HepG2 (cell line): ENCODE measurements at regions not wholly inside any gene's neighbourhood (a gene's known extent, or its start where the extent isn't known, plus 50 kb on each side); places are given as distances from the start of the nearest gene placed in this dataset.
"Not testable (repeated sequence)": the region's sequence is repeated elsewhere in the genome, so short reads cannot be mapped to it uniquely, and the experiment has no call there.

Experiments
- ATAC-seq: fragments of 200-7000 bp; cut with Tn5 transposase; 3 replicates; pipeline ENCODE4 v1.9.1; 2020; ENCODE audit warnings: mild to moderate bottlenecking, moderate library complexity
- BruUV-seq: library from RNA; stranded (reverse); fragments of 400-500 nt; replicated peaks from 2 replicates; lab custom pipeline; 2021; lab: Mats Ljungman, UMichigan
- CTCF ChIA-PET: fragments of 300-600 bp; formaldehyde crosslinking; extraction: SDS; loops from one replicate; lab custom pipeline; 2021; ENCODE audit warnings: low total read pairs, inconsistent platforms, low intra/inter-chr PET ratio; lab: Yijun Ruan, JAX
- POLR2A ChIA-PET: fragments of 350-600 bp; sonication (Branson Sonifier 250); formaldehyde crosslinking; loops from one replicate; lab custom pipeline; 2020; ENCODE audit warnings: antibody characterized with exemption, inconsistent platforms; lab: Yijun Ruan, JAX
- DNase-seq: peaks from one replicate; pipeline ENCODE4 v3.0.0-alpha.2; 2015; ENCODE audit warnings: low spot score
- FAIRE-seq: peaks from 3 replicates; lab custom pipeline; 2011; peaks lifted over from hg19 to GRCh38; lab: Jason Lieb, UNC
- H2AFZ ChIP-seq: one replicate; pipeline ENCODE4 v1.6.1; 2011; ENCODE audit warnings: low read length, inconsistent platforms
- H3K27ac ChIP-seq: fragments of 300-600 bp; 3 replicates; pipeline ENCODE4 v1.8.0; 2011; ENCODE audit warnings: mixed run types, mild to moderate bottlenecking, mixed read lengths, low read length, inconsistent platforms; ENCODE audit not compliant: insufficient read depth; ENCODE audit errors: extremely low read length
- H3K27me3 ChIP-seq, 2 experiments: fragments of 200-600 bp in 1 of 2; 2 replicates in 1 of 2; 3 replicates in 1 of 2; pipeline versions ENCODE4 v1.6.0 to v1.8.0; 2011; ENCODE audit warnings: low read length in 2 of 2, mild to moderate bottlenecking in 2 of 2, moderate library complexity in 2 of 2, inconsistent platforms in 1 of 2; ENCODE audit not compliant: insufficient read depth in 2 of 2, control insufficient read depth in 1 of 2
- H3K36me3 ChIP-seq, 2 experiments: fragments of 200-600 bp in 1 of 2; replicated peaks in 1 of 2; 2 replicates in 1 of 2; 3 replicates in 1 of 2; pipeline versions ENCODE4 v1.5.1 to v1.8.0; 2011; ENCODE audit warnings: low read length in 2 of 2, inconsistent platforms in 1 of 2; ENCODE audit not compliant: insufficient read depth in 2 of 2, control insufficient read depth in 1 of 2
- H3K4me1 ChIP-seq: 2 replicates; pipeline ENCODE4 v1.5.1; 2012; ENCODE audit warnings: low read length, inconsistent platforms; ENCODE audit not compliant: insufficient read depth
- H3K4me2 ChIP-seq: 2 replicates; pipeline ENCODE4 v1.6.0; 2011; ENCODE audit warnings: low read depth, low read length, inconsistent platforms
- H3K4me3 ChIP-seq, 3 experiments: fragments of 200-600 bp in 1 of 3; sonication (generic), shearing (Covaris generic) in 1 of 3; replicated peaks in 1 of 3; 2 replicates each; pipeline ENCODE4 v1.5.1; 2011 to 2016; ENCODE audit warnings: low read length in 3 of 3, inconsistent platforms in 2 of 3, low read depth in 2 of 3, mild to moderate bottlenecking in 2 of 3, control low read depth in 1 of 3, mixed read lengths in 1 of 3; ENCODE audit not compliant: insufficient read depth in 1 of 3
- H3K79me2 ChIP-seq: one replicate; pipeline ENCODE4 v1.6.1; 2011; ENCODE audit warnings: low read length, inconsistent platforms; ENCODE audit not compliant: insufficient read depth
- H3K9ac ChIP-seq: 2 replicates; pipeline ENCODE4 v1.6.0; 2011; ENCODE audit warnings: mild to moderate bottlenecking, low read depth, low read length, inconsistent platforms; ENCODE audit not compliant: insufficient read depth
- H3K9me3 ChIP-seq: 2 replicates; pipeline ENCODE4 v1.5.1; 2012; ENCODE audit warnings: mild to moderate bottlenecking, low read length
- H4K20me1 ChIP-seq: 2 replicates; pipeline ENCODE4 v1.6.0; 2011; ENCODE audit warnings: inconsistent platforms, mild to moderate bottlenecking, low read length, moderate library complexity; ENCODE audit not compliant: insufficient read depth
- CBX5 ChIP-seq: sonication (generic); formaldehyde crosslinking; IDR thresholded peaks from 2 replicates; pipeline ENCODE4 v1.4.0; 2020; ENCODE audit warnings: missing genetic modification reagents, borderline replicate concordance
- KAT7 ChIP-seq: IDR thresholded peaks from 2 replicates; pipeline ENCODE4 v1.6.1; 2018; ENCODE audit warnings: borderline replicate concordance, missing compliant biosample characterization
- WGBS: methylation state at CpG from one replicate; pipeline ENCODE4 v1.1.6; 2017; ENCODE audit warnings: low lambda C conversion rate; 5-methylcytosine and 5-hydroxymethylcytosine counted together
- in situ Hi-C: cut with HindIII; loops from 2 replicates; pipeline ENCODE4 v1.10.0; 2017; ENCODE audit warnings: low pct_unique_long_range_greater_than_20kb; ENCODE audit not compliant: extremely low pct_ligation_motif_present
- intact Hi-C: fragments of 100-400 bp; cut with micrococcal nuclease; formaldehyde crosslinking; loops from one replicate; pipeline ENCODE4 v1.10.0; 2022; ENCODE audit not compliant: unreplicated experiment

DNA sequence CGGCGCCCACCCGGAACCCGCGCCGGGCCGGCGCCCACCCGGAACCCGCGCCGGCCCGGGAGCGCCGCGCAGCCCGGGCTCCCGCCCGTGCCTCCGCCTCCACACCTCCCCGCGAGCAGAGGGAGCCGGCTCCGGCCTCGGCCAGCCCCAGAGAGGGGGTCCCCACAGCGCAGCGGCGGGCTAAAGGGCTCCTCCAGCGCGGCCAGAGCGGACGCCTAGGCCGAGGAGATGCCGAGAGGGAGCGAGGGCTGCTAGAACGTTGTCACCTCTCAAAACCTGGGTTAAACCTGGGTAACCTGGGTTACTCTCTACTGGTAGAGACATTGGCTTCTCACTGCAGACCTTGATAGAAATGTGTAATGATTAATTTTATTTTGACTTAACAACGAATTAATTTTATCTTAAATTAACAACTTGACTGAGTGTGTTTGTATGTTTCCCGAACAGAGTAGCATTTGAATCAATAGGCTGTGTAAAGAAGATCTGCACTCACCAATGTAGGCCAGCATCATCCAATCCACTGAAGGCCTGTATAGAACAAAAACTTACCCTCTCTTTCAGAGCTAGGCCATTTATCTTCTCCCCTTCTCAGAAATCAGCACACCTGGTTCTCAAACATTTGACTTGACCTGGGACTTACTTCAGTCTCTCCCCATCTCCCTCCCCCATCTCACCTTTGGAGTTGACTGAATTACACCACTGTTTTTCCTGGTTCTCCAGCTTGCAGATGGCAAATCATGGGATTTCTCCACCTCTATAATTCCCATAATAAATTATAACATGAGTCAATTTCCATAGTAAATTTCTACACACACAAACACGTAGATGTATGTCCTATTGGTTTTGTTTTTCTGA is 242.7 kb downstream of the ASXL3 start:
- BruUV-seq: no TSS peak
- H3K4me3 ChIP-seq: no peak overlapping the region
- H3K27me3 ChIP-seq: no peaks in the 10 kb centered on the region
- no peak for FAIRE-seq
- no peak for DNase-seq
- CTCF ChIA-PET: no interaction called here
- no peak overlapping the region for H2AFZ ChIP-seq
- H3K9me3 ChIP-seq: peaks cover 5% of the 10 kb centered on the region; the same call in 1 of the 2 replicates
- H3K9ac ChIP-seq: no peak overlapping the region
- no peaks in the 10 kb centered on the region for H3K4me1 ChIP-seq
- no peaks in the 10 kb centered on the region for H3K36me3 ChIP-seq
- ATAC-seq: no peak
- H3K79me2 ChIP-seq: no peaks in the 10 kb centered on the region
- TF ChIP-seq KAT7 (CRISPR knock-in tag) (no peak), CBX5 (CRISPR knock-in tag) (no peak)
- 68% methylated on average over 13 of the region's 39 CpGs for whole genome bisulfite sequencing
- no peaks in the 10 kb centered on the region for H4K20me1 ChIP-seq
- H3K4me2 ChIP-seq: no peak overlapping the region
- intact Hi-C loops: no loop called here
- in situ Hi-C loops: no loop called here
- H3K27ac ChIP-seq: no peak overlapping the region
- POLR2A ChIA-PET: no interaction called here

GRCh38 chr18:33819692-33820343 is 241.8 kb downstream of the ASXL3 start:
- H3K4me1 ChIP-seq, H3K4me2 ChIP-seq, BruUV-seq, H3K27me3 ChIP-seq, H3K9ac ChIP-seq, POLR2A ChIA-PET, H4K20me1 ChIP-seq, H3K4me3 ChIP-seq, H2AFZ ChIP-seq, H3K27ac ChIP-seq, DNase-seq, in situ Hi-C loops, H3K9me3 ChIP-seq, ATAC-seq, H3K79me2 ChIP-seq, FAIRE-seq, intact Hi-C loops, H3K36me3 ChIP-seq, CTCF ChIA-PET: not testable (repeated sequence)
- 33% methylated on average over 2 of the region's 32 CpGs for WGBS
